ENCODE measurements at regions not wholly inside any gene's neighbourhood (a gene's known extent, or its start where the extent isn't known, plus 50 kb on each side); places are given as distances from the start of the nearest gene placed in this dataset.

GRCh38 chr14:88993946-88994345, 169.5 kb downstream of the TTC8 start:
- no peak for TF ChIP-seq CTCF (IDR thresholded peaks at IDR 0.05; ENCODE audit: borderline replicate concordance, extremely low read depth, low read length, poor library complexity, severe bottlenecking)
- no peak for TF ChIP-seq EZH2 (IDR thresholded peaks at IDR 0.05; ENCODE audit: borderline replicate concordance, low read depth, low read length, severe bottlenecking)

Data from DND-41 (cell line).